GM23338 (cell line): ENCODE measurements at regions not wholly inside any gene's neighbourhood (a gene's known extent, or its start where the extent isn't known, plus 50 kb on each side); places are given as distances from the start of the nearest gene placed in this dataset.

ENCODE experiments used
- ATAC-seq: fragments of 200-7000 bp; cut with Tn5 transposase; 3 replicates; pipeline ENCODE4 v1.9.1; 2020
- DNase-seq: peaks from one replicate; pipeline ENCODE4 v3.0.0-alpha.2; 2015; ENCODE audit warnings: low spot score
- H2AFZ ChIP-seq: fragments of 200-600 bp; sonication (generic); 2 replicates; pipeline ENCODE4 v1.8.0; 2016; ENCODE audit warnings: antibody characterized with exemption, mild to moderate bottlenecking, moderate library complexity
- H3F3A ChIP-seq: fragments of 200-600 bp; sonication (generic); replicated peaks from 2 replicates; pipeline ENCODE4 v1.8.0; 2017; ENCODE audit warnings: antibody characterized with exemption, mixed run types, low read depth
- H3K27ac ChIP-seq: fragments of 200-600 bp; sonication (generic); 2 replicates; pipeline ENCODE4 v1.6.1; 2016; ENCODE audit warnings: low read depth
- H3K27me3 ChIP-seq: fragments of 200-600 bp; sonication (generic); 2 replicates; pipeline ENCODE4 v1.8.0; 2016; ENCODE audit warnings: mild to moderate bottlenecking, mixed run types, moderate library complexity; ENCODE audit not compliant: insufficient read depth
- H3K36me3 ChIP-seq: fragments of 200-600 bp; sonication (generic); 2 replicates; pipeline ENCODE4 v1.8.0; 2016; ENCODE audit warnings: mild to moderate bottlenecking; ENCODE audit not compliant: insufficient read depth
- H3K4me1 ChIP-seq: fragments of 200-600 bp; sonication (generic); 2 replicates; pipeline ENCODE4 v1.8.0; 2016; ENCODE audit warnings: mild to moderate bottlenecking, moderate library complexity; ENCODE audit not compliant: insufficient read depth
- H3K4me2 ChIP-seq: fragments of 200-600 bp; sonication (generic); 2 replicates; pipeline ENCODE4 v1.7.1; 2017; ENCODE audit warnings: mixed run types
- H3K4me3 ChIP-seq: fragments of 200-600 bp; sonication (generic); 2 replicates; pipeline ENCODE4 v1.6.1; 2016; ENCODE audit warnings: mixed run types
- H3K79me2 ChIP-seq: fragments of 200-600 bp; sonication (generic); replicated peaks from 2 replicates; pipeline ENCODE4 v1.8.0; 2017; ENCODE audit warnings: mild to moderate bottlenecking; ENCODE audit not compliant: insufficient read depth
- H3K9me2 ChIP-seq: fragments of 200-600 bp; sonication (generic); 2 replicates; pipeline ENCODE4 v1.8.0; 2017; ENCODE audit not compliant: insufficient read depth
- H4K20me1 ChIP-seq: fragments of 200-600 bp; sonication (generic); replicated peaks from 2 replicates; pipeline ENCODE4 v1.8.0; 2017; ENCODE audit warnings: mild to moderate bottlenecking; ENCODE audit not compliant: insufficient read depth
- H3K27ac Mint-ChIP-seq: 2 replicates; pipeline ENCODE4 v1.8.0; 2020; ENCODE audit warnings: inconsistent platforms, mild to moderate bottlenecking, moderate library complexity, mixed read lengths
- H3K27me3 Mint-ChIP-seq: 3 replicates; pipeline ENCODE4 v1.8.0; 2022; ENCODE audit warnings: low read depth, mild to moderate bottlenecking, moderate library complexity, mixed read lengths, inconsistent platforms; ENCODE audit not compliant: insufficient read depth, poor library complexity
- H3K36me3 Mint-ChIP-seq: 3 replicates; pipeline ENCODE4 v1.8.0; 2021; ENCODE audit warnings: low read depth, mild to moderate bottlenecking, inconsistent platforms, moderate library complexity, mixed read lengths
- H3K4me1 Mint-ChIP-seq: 3 replicates; pipeline ENCODE4 v1.8.0; 2020; ENCODE audit warnings: mild to moderate bottlenecking, inconsistent platforms, mixed read lengths
- H3K4me3 Mint-ChIP-seq: 3 replicates; pipeline ENCODE4 v1.8.0; 2021; ENCODE audit warnings: moderate library complexity, mild to moderate bottlenecking, inconsistent platforms, mixed read lengths
- H3K9me3 Mint-ChIP-seq: 3 replicates; pipeline ENCODE4 v1.8.0; 2020; ENCODE audit warnings: moderate library complexity, mild to moderate bottlenecking, inconsistent platforms, mixed read lengths
- CREB1 ChIP-seq: fragments of 250-450 bp; sonication (Bioruptor Pico); IDR thresholded peaks from 2 replicates; pipeline ENCODE4 v1.5.0; 2020; ENCODE audit warnings: low read depth, mild to moderate bottlenecking, moderate library complexity
- EZH2 ChIP-seq: fragments of 200-600 bp; sonication (generic); IDR thresholded peaks from one replicate; pipeline ENCODE4 v1.8.0; 2017; ENCODE audit warnings: antibody characterized with exemption, mild to moderate bottlenecking, low read depth; ENCODE audit not compliant: unreplicated experiment
- EZH2phosphoT487 ChIP-seq: fragments of 200-600 bp; sonication (generic); IDR thresholded peaks from one replicate; pipeline ENCODE4 v1.8.1; 2018; ENCODE audit warnings: antibody characterized with exemption; ENCODE audit not compliant: unreplicated experiment
- JUNB ChIP-seq: IDR thresholded peaks from one replicate; pipeline ENCODE4 v1.6.1; 2016; ENCODE audit warnings: antibody characterized with exemption; ENCODE audit not compliant: unreplicated experiment
- POLR2AphosphoS5 ChIP-seq: IDR thresholded peaks from 2 replicates; pipeline ENCODE4 v1.6.1; 2016; ENCODE audit warnings: antibody characterized with exemption, low read depth
- STAT1 ChIP-seq: IDR thresholded peaks from one replicate; pipeline ENCODE4 v1.6.1; 2016; ENCODE audit warnings: antibody characterized with exemption; ENCODE audit not compliant: unreplicated experiment
- ZNF331 ChIP-seq: fragments of 250-450 bp; sonication (Bioruptor Pico); IDR thresholded peaks from 2 replicates; pipeline ENCODE4 v1.5.0; 2020; ENCODE audit warnings: low read depth, mild to moderate bottlenecking, moderate library complexity
- ZNF462 ChIP-seq: fragments of 250-450 bp; sonication (Bioruptor Pico); IDR thresholded peaks from 2 replicates; pipeline ENCODE4 v1.5.0; 2020; ENCODE audit warnings: mild to moderate bottlenecking, moderate library complexity
- TF ChIP-seq, protein P1 (sequence below), 2 experiments: fragments of 200-600 bp in 1 of 2; sonication (generic) in 1 of 2; conservative IDR thresholded peaks; 2 replicates each; pipeline versions ENCODE4 v1.5.1 to v1.6.1; 2016 to 2017; ENCODE audit warnings: antibody characterized with exemption in 2 of 2, low read depth in 2 of 2, mild to moderate bottlenecking in 2 of 2, moderate library complexity in 1 of 2
- TF ChIP-seq, protein P2 (sequence below): IDR thresholded peaks from one replicate; pipeline ENCODE4 v1.6.1; 2018; ENCODE audit warnings: antibody characterized with exemption; ENCODE audit not compliant: unreplicated experiment

- TF ChIP-seq ZNF462 (no peak), POLR2AphosphoS5 (no peak), JUNB (no peak), CREB1 (CRISPR knock-in tag) (no peak), ZNF331 (CRISPR knock-in tag) (no peak), EZH2 (no peak), EZH2phosphoT487 (no peak)
- TF ChIP-seq, protein P1, sequence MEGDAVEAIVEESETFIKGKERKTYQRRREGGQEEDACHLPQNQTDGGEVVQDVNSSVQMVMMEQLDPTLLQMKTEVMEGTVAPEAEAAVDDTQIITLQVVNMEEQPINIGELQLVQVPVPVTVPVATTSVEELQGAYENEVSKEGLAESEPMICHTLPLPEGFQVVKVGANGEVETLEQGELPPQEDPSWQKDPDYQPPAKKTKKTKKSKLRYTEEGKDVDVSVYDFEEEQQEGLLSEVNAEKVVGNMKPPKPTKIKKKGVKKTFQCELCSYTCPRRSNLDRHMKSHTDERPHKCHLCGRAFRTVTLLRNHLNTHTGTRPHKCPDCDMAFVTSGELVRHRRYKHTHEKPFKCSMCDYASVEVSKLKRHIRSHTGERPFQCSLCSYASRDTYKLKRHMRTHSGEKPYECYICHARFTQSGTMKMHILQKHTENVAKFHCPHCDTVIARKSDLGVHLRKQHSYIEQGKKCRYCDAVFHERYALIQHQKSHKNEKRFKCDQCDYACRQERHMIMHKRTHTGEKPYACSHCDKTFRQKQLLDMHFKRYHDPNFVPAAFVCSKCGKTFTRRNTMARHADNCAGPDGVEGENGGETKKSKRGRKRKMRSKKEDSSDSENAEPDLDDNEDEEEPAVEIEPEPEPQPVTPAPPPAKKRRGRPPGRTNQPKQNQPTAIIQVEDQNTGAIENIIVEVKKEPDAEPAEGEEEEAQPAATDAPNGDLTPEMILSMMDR (conservative IDR thresholded peaks at IDR 0.05; ENCODE audit: low read depth in 2 of 2): no peak
Observed at GRCh38 chrX:42624524-42624923, 153.4 kb downstream of the PPP1R2C start (continued).

DNA sequence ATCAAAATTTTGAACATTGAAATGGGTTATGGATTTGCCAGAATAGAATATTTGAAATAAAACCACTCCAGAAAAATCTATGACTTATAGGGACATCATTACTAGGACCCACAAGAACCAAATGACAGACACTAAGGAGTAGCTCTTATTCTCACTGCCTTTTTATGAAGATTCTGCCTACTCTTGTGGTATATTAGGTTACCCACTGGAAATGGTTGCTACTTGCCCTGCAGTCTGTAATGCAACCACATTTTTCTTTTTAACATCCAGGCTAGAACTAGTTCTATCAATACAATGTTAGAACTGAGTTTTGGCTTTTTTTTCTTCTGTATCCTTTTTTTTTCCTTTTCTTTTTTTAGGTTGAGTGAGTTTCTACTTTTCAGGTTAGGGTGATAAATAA lies 158.9 kb downstream of the PPP1R2C start:
- H3K27me3 ChIP-seq: no peaks in the 10 kb centered on the region
- no peak overlapping the region for H3K4me2 ChIP-seq
- no peaks in the 10 kb centered on the region for H4K20me1 ChIP-seq
- H3K36me3 Mint-ChIP-seq: peaks cover 6% of the 10 kb centered on the region; the same call in 1 of the 3 replicates
- H3K9me3 Mint-ChIP-seq: no peaks in the 10 kb centered on the region; the same call in 2 of the 3 replicates
- H3K4me1 ChIP-seq: no peaks in the 10 kb centered on the region
- no peak overlapping the region for H3K27ac ChIP-seq
- ATAC-seq (no peak), DNase-seq (no peak)
- H3K4me3 Mint-ChIP-seq: no peak overlapping the region
- H2AFZ ChIP-seq: no peak overlapping the region
- no peaks in the 10 kb centered on the region for H3K27me3 Mint-ChIP-seq
- H3K4me3 ChIP-seq: no peak overlapping the region
- H3K27ac Mint-ChIP-seq: no peak overlapping the region
- H3K4me1 Mint-ChIP-seq: no peaks in the 10 kb centered on the region
- no peaks in the 10 kb centered on the region for H3K9me2 ChIP-seq
- H3K79me2 ChIP-seq: no peaks in the 10 kb centered on the region
- H3F3A ChIP-seq: no peaks in the 10 kb centered on the region
- H3K36me3 ChIP-seq: no peaks in the 10 kb centered on the region
- no peak for TF ChIP-seq STAT1
- no peak for TF ChIP-seq POLR2AphosphoS5
- TF ChIP-seq, protein P2, sequence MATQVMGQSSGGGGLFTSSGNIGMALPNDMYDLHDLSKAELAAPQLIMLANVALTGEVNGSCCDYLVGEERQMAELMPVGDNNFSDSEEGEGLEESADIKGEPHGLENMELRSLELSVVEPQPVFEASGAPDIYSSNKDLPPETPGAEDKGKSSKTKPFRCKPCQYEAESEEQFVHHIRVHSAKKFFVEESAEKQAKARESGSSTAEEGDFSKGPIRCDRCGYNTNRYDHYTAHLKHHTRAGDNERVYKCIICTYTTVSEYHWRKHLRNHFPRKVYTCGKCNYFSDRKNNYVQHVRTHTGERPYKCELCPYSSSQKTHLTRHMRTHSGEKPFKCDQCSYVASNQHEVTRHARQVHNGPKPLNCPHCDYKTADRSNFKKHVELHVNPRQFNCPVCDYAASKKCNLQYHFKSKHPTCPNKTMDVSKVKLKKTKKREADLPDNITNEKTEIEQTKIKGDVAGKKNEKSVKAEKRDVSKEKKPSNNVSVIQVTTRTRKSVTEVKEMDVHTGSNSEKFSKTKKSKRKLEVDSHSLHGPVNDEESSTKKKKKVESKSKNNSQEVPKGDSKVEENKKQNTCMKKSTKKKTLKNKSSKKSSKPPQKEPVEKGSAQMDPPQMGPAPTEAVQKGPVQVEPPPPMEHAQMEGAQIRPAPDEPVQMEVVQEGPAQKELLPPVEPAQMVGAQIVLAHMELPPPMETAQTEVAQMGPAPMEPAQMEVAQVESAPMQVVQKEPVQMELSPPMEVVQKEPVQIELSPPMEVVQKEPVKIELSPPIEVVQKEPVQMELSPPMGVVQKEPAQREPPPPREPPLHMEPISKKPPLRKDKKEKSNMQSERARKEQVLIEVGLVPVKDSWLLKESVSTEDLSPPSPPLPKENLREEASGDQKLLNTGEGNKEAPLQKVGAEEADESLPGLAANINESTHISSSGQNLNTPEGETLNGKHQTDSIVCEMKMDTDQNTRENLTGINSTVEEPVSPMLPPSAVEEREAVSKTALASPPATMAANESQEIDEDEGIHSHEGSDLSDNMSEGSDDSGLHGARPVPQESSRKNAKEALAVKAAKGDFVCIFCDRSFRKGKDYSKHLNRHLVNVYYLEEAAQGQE: no peak
- no peak for TF ChIP-seq EZH2phosphoT487
- TF ChIP-seq, protein P1 (conservative IDR thresholded peaks at IDR 0.05; ENCODE audit: low read depth in 2 of 2): no peak
